GM18508 (cell line): ENCODE measurements at regions not wholly inside any gene's neighbourhood (a gene's known extent, or its start where the extent isn't known, plus 50 kb on each side); places are given as distances from the start of the nearest gene placed in this dataset.
A peak's percentile ranks its signal among the peaks of the same experiment; 100 is the strongest.

Source experiments
- ATAC-seq: cut with Tn5 transposase; IDR thresholded peaks from one replicate; pipeline ENCODE4 v1.9.1; 2021; ENCODE audit warnings: moderate number of reproducible peaks; ENCODE audit not compliant: insufficient read depth, unreplicated experiment

DNA sequence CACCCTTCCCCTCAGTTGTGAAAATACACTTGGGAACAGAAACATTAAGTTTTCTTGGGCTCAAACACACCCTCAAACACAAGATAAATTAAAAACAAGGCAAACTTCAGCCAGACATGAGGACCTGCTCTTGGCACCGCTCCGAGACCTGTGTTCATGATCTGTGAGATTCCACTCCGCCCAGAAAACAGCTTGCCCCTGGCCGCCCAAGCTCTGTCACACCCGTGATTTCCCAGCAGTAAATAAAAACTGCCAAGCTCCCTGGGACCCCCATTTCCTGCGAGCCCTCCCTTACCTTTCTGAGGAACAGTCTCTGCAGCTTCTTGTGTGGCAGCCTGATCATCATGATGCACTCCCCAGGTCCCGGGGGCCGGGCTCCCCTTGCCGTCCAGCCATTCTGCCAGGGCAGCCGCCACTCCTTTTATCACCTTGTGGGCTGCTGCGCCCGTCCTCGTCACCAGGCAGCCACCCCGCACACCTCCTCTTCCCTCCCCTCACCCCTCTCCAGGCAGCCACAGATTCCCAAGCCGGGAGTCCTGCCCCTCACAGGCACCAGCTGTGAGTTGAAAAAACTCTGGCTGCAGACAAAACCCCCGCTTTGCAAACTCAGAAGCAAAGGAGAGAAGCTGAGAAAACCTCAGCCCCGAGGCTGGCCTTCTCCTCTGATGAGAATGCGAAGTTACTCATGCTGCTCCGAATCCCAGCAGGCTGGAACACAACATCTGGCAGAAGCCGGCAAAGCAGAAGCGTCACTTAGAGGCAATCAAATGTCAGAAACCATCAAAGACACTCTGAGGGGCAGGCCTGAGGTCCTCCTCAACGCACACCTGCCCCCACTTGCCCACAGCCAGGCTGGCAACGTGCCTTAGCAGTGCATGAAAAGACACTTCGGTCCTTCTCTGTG, 130.4 kb upstream of the RPS6KA2 start:
- ATAC-seq = no peak

DNA sequence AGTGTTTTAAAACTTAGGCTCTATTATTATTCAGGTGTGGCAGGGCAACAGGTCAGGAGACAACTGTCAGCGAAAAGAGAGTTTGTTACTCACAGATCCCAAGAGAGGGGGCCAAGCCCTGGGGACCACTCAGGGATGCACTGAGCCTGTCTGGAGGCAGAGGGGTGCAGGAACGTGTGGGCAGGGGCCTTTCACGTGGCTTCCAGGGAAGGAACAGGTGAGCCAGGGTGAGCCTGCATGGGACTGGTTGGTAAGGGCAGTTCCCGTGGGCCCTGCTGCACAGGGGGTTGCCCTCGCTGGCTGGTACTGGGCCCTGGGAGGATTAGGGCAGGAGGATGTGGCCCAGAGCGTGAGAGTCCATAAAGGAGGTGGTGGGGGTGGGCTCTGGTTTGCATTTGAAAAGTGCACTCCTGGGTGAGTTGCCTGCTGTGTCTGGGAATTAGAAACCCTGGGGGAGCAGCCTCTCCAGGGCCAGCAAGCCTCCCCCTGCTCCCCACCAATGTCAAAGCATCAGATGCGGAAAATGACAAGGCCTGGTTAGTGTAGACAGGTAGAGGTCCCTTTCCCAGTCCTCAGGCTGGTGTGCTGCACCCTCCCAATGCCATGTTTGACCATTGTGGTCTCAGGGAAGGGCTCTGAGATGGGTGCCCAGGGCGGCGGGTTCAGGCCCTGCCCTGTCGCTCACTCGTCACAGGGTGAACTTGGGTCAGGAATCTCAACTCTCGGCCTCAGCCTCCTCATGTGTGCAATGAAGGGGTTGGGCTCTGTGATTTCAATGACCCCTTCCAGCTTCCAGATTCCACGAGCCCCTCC, 127.4 kb upstream of the RPS6KA2 start:
- no peak for ATAC-seq

DNA sequence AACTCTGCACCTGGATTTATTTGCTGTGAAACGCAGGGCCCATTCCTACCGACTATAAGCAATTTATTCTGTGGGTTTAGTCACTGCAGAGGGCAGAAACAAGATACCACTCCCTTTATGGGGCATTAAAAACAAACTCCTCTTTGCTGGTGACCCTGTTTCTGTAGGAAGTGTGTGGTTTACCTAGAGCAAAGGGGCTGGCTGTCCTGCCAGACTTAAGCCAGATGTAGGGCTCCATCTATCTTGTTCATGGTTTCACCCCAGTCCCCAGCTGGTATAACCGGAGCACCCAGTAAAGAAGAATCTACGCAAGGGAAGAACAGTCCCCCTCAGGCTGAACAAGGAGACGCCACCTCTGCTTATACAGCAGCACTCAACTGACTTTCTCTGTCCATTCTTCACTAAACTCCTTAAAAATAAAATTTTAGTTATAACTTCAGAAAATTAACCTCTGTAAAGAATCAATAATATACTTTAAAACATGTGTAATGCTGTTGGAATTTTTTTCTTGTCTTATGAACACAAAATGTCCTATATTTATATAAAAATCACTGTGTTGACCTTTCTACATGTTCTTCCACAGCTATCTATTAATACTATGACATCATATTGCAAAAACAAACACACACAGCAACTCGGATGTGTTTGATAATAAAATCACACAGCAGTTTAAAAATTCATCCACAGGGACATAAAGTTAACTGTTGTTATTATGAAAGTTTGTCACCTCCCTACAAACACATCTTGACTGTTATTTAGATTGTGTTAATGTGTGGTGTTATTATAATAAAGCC, 126.1 kb upstream of the RPS6KA2 start:
- no peak for ATAC-seq

DNA sequence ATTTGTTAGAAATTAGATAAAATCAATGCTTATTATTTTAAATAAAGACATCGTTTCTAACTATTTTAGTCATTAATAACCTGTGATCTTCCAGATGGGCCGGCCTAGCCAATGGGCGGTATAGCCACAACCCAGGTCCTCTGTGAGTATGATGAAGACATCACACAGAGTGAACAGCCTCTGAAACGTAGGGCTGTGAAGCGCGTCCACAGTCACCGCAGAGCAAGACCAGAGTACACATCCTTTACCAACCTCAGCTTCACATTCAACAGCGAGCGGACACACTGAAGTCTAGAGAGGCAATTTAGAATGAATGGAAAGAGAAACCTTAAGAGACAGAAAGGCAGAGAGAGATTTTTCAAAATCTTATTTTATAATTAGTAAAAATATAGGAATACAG, 125.0 kb upstream of the RPS6KA2 start:
- ATAC-seq = peak; percentile 87

DNA sequence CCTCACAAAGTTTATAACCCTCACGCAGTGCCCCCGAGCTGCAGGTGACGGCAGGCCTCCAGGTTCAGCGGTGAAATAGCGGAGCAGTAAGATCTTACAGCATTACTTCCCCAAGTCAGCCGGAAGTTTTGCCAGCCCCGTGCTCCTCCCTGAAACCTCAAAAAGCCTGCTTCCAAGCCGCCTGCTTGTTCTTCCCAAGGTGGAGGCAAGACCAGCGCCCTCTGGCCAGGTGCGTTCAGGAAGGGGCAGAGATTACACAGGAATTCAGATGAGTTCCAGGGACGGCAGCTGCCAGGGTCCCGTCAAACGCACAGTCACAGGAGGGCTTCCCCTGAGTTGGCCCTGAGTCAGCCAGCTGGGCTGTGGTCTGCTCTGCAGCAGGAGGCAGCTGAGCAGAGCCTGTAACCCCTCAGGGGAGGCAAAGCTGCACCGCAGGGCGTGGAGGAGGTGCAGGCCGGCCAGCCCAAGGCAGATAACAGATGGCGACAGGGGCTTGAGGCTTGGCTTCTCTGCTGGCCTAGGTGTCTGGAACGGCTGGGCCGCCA, 124.1 kb upstream of the RPS6KA2 start:
- peak; percentile 53 for ATAC-seq

DNA sequence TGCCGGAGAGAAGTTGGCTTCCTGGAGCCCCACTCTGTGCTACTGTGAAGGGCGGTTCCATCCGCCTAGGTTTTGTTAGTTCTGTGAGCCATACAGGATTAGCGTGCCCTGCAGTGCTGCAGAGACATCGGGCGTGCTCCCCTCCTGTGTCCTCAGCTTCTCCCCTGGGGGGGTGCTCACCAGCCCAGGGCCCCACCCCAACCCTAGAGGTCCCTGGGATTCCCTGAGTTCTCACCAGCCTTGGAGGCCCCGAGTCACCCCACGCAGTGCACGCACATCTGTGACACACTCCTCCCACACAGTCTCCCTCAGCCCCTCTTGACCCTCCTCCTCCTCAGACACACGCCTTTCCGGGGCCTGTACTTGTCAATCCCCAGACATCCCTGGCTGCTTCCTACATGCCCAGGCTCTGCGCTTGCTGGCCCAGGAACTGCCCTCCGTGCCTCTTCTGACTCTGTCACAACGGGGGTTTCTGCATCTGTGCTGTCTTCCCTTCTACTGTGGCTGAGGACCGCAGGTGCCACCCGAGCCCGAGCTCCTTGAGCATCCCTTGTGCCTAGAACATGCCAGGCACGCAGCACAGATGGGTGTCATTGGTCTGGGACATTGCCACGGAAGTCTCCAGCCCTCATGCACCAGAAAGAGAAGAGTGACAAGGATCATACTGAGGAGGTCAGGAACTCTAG, 123.2 kb upstream of the RPS6KA2 start:
- ATAC-seq = no peak

DNA sequence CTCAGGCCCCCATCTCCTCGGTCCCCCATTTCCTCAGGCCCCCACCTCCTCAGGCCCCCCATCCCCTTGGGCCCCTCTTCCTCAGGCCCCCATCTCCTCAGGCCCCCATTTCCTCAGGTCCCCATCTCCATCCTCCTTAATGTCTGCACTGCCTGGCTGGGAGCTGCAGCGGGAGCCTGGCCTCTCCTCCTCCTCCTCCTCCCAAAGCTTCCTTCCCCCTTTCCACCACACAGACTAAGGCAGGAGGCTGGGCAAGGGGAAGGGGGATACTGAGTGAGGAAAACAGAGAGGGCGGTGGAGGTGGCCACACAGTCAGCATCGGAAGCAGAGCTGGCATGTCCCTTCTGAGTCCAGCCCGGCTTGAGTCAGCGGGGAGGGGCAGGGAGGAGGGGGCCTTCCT, 122.6 kb upstream of the RPS6KA2 start:
- no peak for ATAC-seq

DNA sequence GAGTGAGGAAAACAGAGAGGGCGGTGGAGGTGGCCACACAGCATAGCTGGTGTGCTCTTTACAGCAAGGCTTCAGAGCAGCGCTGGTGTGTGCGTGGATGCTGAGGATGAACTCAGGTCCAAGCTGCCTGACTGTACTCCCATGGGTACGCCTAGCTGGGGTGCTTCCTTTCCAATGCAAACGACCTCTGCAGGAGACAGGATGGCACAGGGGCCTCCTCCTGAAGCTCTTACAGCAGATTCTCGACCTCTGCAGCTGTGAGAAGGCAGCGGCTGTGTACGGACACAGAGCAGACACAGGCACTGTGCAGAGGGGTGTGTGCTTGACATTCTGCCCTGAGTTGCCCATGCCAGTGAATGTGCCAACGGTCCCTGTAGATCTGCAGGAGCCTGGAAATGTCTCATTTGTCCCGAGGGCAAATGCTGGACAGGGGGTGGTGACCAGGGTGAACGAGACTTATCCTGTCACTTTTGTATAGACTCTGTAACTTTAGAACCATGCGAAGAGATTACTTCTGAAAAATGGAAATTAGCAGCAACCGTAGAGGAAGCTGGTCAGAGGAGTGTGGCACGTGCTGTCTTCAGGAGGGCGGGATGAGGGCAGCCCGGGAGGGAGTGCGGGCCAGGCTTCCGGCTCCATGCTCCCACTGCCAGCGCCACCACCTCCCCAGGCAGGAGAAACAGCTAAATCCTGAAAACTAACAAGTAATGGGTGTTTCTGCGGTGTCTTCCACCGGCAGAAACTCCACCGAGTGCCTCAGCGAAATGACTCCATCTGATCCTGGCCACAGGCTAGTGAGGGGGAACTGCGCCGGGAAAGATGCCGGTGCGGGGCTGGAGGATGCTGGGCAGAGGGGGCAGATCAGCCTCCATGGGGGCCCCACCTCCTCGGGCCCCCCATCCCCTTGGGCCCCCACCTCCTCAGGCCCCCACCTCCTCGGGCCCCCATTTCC, 120.9 kb upstream of the RPS6KA2 start:
- ATAC-seq = no peak

DNA sequence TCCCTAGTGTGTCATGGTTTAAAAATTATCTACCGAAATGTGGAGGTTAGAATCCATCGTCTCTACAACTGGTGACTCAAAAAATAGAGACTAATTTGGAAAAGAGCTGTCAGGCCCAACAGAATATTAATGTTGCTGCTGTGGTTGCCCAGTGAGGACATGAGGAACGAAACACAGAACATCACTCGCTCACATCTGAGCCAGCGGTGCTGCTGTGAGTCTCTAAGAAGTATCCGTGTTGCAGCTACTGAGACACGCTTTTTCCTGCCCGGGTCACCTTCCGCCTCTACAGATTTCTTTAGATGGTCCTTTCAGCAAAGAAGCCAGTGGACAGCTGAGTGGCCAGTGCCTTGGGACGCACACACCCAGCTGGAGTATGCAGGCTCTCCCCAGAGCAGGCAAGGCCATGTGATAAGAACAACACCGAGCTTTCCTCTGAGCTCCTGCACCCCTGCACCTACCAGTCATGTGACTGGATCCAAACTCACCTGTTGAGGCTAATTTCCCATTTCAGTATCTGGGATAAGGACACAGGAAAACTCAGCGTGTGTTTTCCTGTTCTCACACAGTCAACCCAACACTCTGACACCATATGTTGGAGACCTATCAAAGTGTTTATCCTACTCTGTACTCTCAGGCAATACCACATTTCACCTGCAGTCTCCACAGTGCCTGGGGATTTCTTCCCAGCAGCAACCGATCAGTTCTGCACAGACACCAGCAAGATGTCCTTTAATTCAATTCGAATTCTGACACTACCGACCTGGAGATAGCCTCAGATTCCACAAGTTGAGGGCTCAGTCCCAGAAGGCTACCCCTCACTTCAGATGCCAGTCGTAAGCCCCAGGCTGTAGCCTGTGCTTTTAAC, 119.0 kb upstream of the RPS6KA2 start:
- no peak for ATAC-seq

DNA sequence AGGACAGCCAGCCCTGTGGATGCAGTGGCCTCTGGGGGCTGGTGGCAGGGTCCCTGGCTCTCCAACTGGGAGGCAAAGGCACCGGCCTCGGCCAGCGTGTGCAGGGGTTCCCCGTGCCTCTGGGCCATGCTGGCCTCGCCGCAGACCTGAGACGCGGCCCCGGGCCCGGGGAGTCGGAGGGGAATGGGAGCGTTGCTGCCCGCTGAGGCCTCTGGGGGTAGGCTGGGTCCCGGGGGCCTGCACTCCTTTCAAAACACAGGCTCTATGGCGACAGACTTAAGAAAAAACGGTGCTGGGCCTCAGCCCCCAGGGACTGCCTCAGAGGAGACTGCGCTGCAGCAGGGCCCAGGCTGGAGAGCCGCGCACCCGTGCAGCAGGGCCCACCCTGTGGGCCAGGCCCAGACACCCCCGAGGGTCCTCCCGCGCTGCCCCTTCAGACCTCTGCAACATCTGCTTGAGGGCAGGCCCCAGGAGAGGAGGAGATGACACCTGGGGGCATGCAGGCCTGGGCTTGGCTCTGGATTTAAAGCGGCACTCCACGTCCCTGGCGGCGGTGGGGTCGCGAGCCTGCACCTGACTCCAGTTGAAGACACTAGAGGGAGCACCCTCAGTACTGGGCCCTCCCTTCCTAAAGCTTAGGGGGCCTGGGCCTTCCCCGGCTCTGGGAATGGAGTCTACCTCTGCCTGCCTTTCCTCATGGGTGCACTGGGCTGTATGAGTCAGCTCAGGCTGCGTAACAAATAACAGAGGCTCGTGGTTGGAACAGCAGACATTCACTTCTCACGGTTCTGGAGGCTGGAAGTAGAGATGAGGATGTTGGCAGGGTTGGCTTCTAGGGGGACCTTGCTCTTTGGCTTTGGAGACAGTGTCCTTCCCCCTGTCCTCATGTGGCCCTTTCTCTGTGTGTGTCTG, 117.4 kb upstream of the RPS6KA2 start:
- ATAC-seq = no peak

DNA sequence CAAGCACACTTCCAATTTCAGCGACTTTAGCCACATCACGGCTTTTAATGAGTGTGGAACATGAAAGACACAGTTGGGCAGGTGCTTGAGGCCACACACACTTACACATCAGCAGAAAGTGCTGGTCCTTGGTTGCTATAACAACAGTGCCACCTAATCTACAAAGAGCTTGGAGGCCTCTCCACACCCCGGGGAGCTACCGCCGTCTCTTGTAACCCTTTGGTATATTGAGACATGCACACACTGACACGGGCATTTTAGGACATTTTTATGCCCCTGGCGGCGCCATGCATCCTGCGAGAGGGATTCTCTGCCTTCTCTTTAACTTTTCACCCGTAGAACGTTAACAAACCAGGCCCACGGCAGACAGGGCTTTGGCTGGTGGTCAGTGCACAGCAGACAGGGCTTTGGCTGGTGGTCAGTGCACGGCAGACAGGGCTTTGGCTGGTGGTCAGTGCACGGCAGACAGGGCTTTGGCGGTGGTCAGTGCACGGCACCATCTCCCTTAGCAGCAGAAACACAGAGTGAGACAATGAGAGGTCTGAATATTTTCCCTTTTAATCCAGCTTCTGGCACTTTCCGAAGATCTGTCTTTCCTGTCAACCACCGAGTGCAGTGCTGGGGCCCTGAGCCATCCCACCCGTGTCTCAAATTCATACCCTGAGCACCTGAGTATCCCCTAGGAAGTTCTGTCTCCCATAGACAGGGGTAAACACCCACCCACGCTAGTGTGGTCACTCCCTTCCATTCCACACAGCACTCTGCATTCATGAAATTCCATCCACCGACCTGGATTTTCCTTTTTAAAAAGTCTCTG, 116.6 kb upstream of the RPS6KA2 start:
- no peak for ATAC-seq

DNA sequence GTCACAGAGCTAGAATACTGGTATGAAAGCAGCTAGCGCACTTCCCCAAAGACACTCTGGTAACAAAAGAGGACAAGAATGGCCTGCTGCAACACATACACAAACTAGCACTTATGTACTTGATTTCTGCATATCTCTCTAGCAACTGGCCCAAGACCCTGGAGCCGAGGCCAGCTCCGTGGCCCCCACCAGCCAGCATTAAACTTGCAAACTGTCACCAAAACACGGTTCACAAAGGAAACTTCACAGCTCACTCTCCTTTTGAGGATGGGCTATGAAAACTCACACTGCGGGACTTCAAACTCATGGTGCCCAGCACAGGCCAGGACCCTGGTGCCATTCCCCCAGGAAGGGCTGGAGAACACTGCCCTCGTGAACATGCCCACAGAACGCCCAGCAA, 115.9 kb upstream of the RPS6KA2 start:
- ATAC-seq = no peak

DNA sequence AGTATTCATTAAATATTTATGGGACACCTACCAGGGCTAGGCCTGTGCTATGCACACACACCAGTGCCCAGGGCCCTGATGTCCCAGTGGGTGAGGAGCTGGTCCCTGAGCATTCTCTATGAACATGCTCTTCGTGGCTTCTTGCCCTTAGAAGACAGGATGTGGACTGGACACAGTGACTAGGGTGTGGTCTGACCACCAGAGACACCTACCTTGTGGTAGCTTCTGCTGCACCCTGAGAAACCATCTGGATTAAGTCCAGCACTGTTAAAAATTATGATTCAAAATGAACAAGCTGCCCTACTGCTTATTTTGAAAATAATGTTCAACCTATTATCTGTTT, 112.9 kb upstream of the RPS6KA2 start:
- no peak for ATAC-seq

DNA sequence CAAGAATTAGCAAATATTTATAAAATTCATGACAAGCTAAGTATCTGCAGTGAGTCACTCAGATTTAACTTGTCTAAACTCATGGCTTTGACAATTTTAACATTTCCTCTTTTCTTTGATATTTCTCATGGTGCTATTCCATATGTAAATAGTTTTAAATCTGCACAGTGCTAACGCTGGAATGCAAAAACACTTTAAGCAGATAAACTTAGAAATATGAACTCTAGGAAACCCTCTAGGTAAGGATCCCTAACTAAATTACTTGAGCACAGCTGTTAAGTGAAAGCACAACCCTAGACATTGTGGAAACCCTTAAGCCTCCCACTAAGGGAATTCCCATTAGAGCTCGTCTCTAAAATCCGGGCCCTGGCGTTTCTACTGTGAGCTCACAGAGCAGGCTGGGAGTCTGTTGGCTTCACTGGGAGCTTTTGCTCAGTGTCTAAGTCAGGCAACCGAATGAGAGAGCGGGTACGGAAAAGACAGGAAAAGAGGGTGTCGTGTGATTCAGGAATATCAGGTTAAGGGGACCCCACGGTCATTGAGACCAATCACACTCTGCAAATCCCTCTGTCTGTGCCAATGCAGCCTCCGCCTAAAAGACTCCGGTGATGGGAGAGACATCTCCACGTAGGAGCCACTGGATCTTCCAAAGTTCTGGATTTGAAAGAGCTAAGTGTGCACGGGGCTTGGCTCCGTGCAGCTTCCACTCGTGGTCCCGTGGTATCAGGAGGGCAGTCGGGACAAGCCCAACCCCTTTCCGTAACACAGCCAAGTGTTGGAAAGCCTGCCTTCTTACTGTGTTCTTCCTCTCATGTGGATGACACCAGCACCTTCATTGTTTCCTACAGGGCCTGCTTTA, 112.3 kb upstream of the RPS6KA2 start:
- no peak for ATAC-seq

DNA sequence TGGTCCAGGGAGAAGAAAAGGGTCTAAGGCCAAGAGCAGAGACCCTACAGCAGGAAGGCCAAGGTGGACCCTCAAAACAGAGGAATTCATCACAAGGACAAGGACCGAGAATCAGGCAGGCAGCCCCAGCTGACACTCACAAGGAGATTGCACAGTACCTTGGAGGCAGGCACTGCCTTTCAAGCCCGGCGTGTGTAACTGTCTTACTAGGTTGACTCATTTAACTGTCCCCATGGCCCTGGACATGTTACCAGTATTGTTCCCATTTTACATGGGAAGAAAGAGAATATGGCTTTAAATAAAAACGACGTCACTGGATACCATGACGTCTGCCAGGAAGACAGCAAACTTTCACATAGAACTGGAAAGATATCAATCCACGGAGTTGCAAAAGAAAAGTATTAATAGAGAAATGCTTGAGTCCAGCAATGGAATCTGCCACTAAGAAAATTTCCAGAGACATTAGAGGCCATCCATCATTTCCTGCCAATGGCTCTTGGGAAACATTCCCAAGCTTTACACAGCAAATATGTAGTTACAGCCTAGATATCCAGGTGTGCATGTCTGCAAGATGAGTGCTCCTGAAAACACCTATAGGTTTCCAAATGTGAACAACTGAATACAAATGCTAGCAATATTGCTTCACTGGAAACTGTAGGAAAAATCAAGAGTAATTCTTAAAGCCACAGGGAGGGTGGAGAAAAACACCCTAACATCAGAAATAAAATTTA, 111.5 kb upstream of the RPS6KA2 start:
- no peak for ATAC-seq
